A549 (cell line): ENCODE measurements at regions not wholly inside any gene's neighbourhood (a gene's known extent, or its start where the extent isn't known, plus 50 kb on each side); places are given as distances from the start of the nearest gene placed in this dataset.

Source experiments
- ATAC-seq, 2 experiments: fragments of 200-7000 bp in 1 of 2; fragments of >200 bp in 1 of 2; cut with Nextera tagmentation in 1 of 2; cut with Tn5 transposase in 1 of 2; 3 replicates each; pipeline versions ENCODE4 v1.8.0 to v1.9.1; 2018 to 2020; ENCODE audit warnings: mild to moderate bottlenecking in 1 of 2, moderate library complexity in 1 of 2
- CTCF ChIA-PET: fragments of 300-600 bp; sonication (Branson Sonifier 250); formaldehyde crosslinking; extraction: SDS; loops from one replicate; lab custom pipeline; 2021; ENCODE audit warnings: antibody characterized with exemption, inconsistent platforms; lab: Yijun Ruan, JAX
- POLR2A ChIA-PET: fragments of 350-600 bp; formaldehyde crosslinking; extraction: SDS; loops from one replicate; lab custom pipeline; 2021; ENCODE audit warnings: antibody characterized with exemption, inconsistent platforms; lab: Yijun Ruan, JAX
- DNase-seq, 2 experiments: peaks; one replicate each; pipeline versions ENCODE4 v3.0.0 to v3.0.0-alpha.2; 2011 to 2016; ENCODE audit warnings: low read depth in 1 of 2, low spot score in 1 of 2
- FAIRE-seq: peaks from 2 replicates; lab custom pipeline; 2011; peaks lifted over from hg19 to GRCh38; lab: Jason Lieb, UNC
- H3K27ac ChIP-seq, 2 experiments: fragments of >200 bp; sonication (Bioruptor Twin); formaldehyde crosslinking; 3 replicates each; pipeline ENCODE4 v1.5.1; 2016 to 2017
- H3K4me1 ChIP-seq: fragments of >200 bp; sonication (Bioruptor Twin); formaldehyde crosslinking; 3 replicates; pipeline ENCODE4 v1.6.1; 2016
- H3K4me2 ChIP-seq: fragments of >200 bp; sonication (Bioruptor Twin); formaldehyde crosslinking; 3 replicates; pipeline ENCODE4 v1.6.1; 2016
- H3K4me3 ChIP-seq: fragments of >200 bp; sonication (Bioruptor Twin); formaldehyde crosslinking; 3 replicates; pipeline ENCODE4 v1.5.1; 2016
- H3K9me3 ChIP-seq: fragments of >200 bp; sonication (Bioruptor Twin); formaldehyde crosslinking; 3 replicates; pipeline ENCODE4 v1.6.1; 2016
- CHD2 ChIP-seq: fragments of 150-350 bp; IDR thresholded peaks from 2 replicates; pipeline ENCODE4 v1.6.1; 2014; ENCODE audit warnings: low read length; ENCODE audit not compliant: partially characterized antibody
- EHMT2 ChIP-seq: fragments of 200-600 bp; sonication (generic); IDR thresholded peaks from 2 replicates; pipeline ENCODE4 v1.6.1; 2016; ENCODE audit warnings: antibody characterized with exemption, low read depth, mild to moderate bottlenecking, moderate library complexity
- FOSB ChIP-seq: fragments of 250-450 bp; sonication (Bioruptor Pico); IDR thresholded peaks from 2 replicates; pipeline ENCODE4 v1.5.0; 2020; ENCODE audit warnings: mild to moderate bottlenecking, moderate library complexity
- FOSL2 ChIP-seq, 2 experiments: fragments of 450-650 bp in 1 of 2; fragments of >200 bp in 1 of 2; sonication (Bioruptor Twin) in 1 of 2; formaldehyde crosslinking; IDR thresholded peaks; 2 replicates each; pipeline versions ENCODE4 v1.5.0 to v1.6.1; 2016 to 2020; ENCODE audit warnings: mild to moderate bottlenecking in 1 of 2, moderate library complexity in 1 of 2
- FOXS1 ChIP-seq: fragments of 250-450 bp; sonication (Bioruptor Pico); IDR thresholded peaks from 2 replicates; pipeline ENCODE4 v1.5.0; 2020; ENCODE audit warnings: mild to moderate bottlenecking, moderate library complexity
- HMGXB4 ChIP-seq: fragments of 250-450 bp; sonication (Bioruptor Pico); IDR thresholded peaks from 2 replicates; pipeline ENCODE4 v1.5.0; 2021; ENCODE audit warnings: mild to moderate bottlenecking, moderate library complexity, borderline replicate concordance
- HOXB13 ChIP-seq: fragments of 250-450 bp; sonication (Bioruptor Pico); IDR thresholded peaks from 2 replicates; pipeline ENCODE4 v1.5.0; 2020; ENCODE audit warnings: low read depth, mild to moderate bottlenecking, moderate library complexity
- KDM5A ChIP-seq: fragments of 200-600 bp; sonication (generic); IDR thresholded peaks from 2 replicates; pipeline ENCODE4 v1.6.1; 2016; ENCODE audit warnings: antibody characterized with exemption, mild to moderate bottlenecking
- MAFK ChIP-seq: fragments of 450-650 bp; IDR thresholded peaks from 2 replicates; pipeline ENCODE4 v1.6.1; 2014; ENCODE audit not compliant: partially characterized antibody
- NFE2L2 ChIP-seq: fragments of 150-350 bp; conservative IDR thresholded peaks from 2 replicates; pipeline ENCODE4 v1.6.1; 2014; ENCODE audit warnings: low read length
- PHF8 ChIP-seq: fragments of 200-600 bp; sonication (generic); IDR thresholded peaks from 2 replicates; pipeline ENCODE4 v1.6.1; 2016; ENCODE audit warnings: low read depth, mild to moderate bottlenecking, antibody characterized with exemption, moderate library complexity, borderline replicate concordance
- POLR2A ChIP-seq: IDR thresholded peaks from 2 replicates; pipeline ENCODE4 v1.6.1; 2012; ENCODE audit warnings: mild to moderate bottlenecking, low read length
- RAD21 ChIP-seq, 2 experiments: fragments of >200 bp in 1 of 2; sonication (Bioruptor Twin) in 1 of 2; formaldehyde crosslinking in 1 of 2; IDR thresholded peaks in 1 of 2; conservative IDR thresholded peaks in 1 of 2; 2 replicates in 1 of 2; 3 replicates in 1 of 2; pipeline ENCODE4 v1.6.1; 2012 to 2018; ENCODE audit warnings: inconsistent platforms in 1 of 2
- RNF2 ChIP-seq: fragments of 200-600 bp; sonication (generic); IDR thresholded peaks from 2 replicates; pipeline ENCODE4 v1.6.1; 2016; ENCODE audit warnings: low read depth, mild to moderate bottlenecking, antibody characterized with exemption, moderate library complexity, borderline replicate concordance
- TFCP2L1 ChIP-seq: fragments of 250-450 bp; sonication (Bioruptor Pico); IDR thresholded peaks from 2 replicates; pipeline ENCODE4 v1.5.0; 2021; ENCODE audit warnings: mild to moderate bottlenecking
- USF2 ChIP-seq: fragments of 450-650 bp; IDR thresholded peaks from 2 replicates; pipeline ENCODE4 v1.6.1; 2014; ENCODE audit warnings: antibody characterized with exemption
- WGBS: methylation state at CpG from one replicate; pipeline ENCODE4 v1.1.6; 2017; ENCODE audit errors: missing lambda C conversion rate; 5-methylcytosine and 5-hydroxymethylcytosine counted together
- TF ChIP-seq, protein P1 (sequence below): fragments of >200 bp; sonication (Bioruptor Twin); formaldehyde crosslinking; IDR thresholded peaks from 2 replicates; pipeline ENCODE4 v1.6.1; 2016
- TF ChIP-seq, protein P2 (sequence below): fragments of 250-450 bp; sonication (Bioruptor Pico); IDR thresholded peaks from 2 replicates; pipeline ENCODE4 v1.5.0; 2020; ENCODE audit warnings: low read depth, mild to moderate bottlenecking, moderate library complexity

GRCh38 chr13:64266024-64266423 lies 2850.4 kb upstream of the PCDH20 start:
- ATAC-seq, result no peak
- no peak for FAIRE-seq
- Histone ChIP-seq H3K9me3 (no peaks in the 10 kb centered on the region), H3K4me1 (no peaks in the 10 kb centered on the region), H3K4me2 (no peak overlapping the region), H3K27ac (no peak overlapping the region), H3K4me3 (no peak overlapping the region)
- ChIA-PET POLR2A (no interaction called here), CTCF (no interaction called here)
- peak; percentile 85 for TF ChIP-seq MAFK
- TF ChIP-seq RAD21 (conservative IDR thresholded peaks at IDR 0.05 in 1 of 2, IDR thresholded peaks at IDR 0.05 in 1 of 2), result no peak
- no peak for DNase-seq

DNA sequence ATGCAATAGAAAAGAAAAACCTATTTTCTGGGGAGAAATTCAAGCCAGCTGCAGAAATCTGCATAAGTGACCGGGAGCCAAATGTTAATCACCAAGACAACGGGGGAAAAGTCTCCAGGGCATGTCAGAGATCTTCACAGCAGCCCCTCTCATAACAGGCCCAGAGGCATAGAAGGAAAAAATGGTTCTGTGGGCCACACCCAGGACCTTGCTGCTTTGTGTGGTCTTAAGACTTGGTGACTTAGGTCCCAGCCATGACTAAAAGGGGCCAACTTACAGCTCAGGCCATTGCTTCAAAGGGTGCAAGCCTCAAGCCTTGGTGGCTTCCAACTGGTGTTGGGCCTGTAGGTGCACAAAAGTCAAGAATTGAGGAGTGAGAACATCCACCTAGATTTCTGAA lies 2847.6 kb upstream of the PCDH20 start:
- ATAC-seq (no peak), DNase-seq (no peak), FAIRE-seq (no peak)
- Histone ChIP-seq H3K9me3 (no peaks in the 10 kb centered on the region), H3K4me1 (no peaks in the 10 kb centered on the region), H3K27ac (no peak overlapping the region), H3K4me2 (no peak overlapping the region), H3K4me3 (no peak overlapping the region)
- POLR2A ChIA-PET, result no interaction called here
- no peak for TF ChIP-seq HMGXB4 (CRISPR knock-in tag)
- no peak for TF ChIP-seq RNF2
- TF ChIP-seq, protein P1, sequence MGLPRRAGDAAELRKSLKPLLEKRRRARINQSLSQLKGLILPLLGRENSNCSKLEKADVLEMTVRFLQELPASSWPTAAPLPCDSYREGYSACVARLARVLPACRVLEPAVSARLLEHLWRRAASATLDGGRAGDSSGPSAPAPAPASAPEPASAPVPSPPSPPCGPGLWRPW, result no peak
- WGBS, result 10% methylated on average over 2 of the region's 2 CpGs
- CTCF ChIA-PET, result no interaction called here

GRCh38 chr13:64256751-64257150 lies 2841.1 kb upstream of the PCDH20 start:
- WGBS, result 5% methylated on average over 3 of the region's 3 CpGs

DNA sequence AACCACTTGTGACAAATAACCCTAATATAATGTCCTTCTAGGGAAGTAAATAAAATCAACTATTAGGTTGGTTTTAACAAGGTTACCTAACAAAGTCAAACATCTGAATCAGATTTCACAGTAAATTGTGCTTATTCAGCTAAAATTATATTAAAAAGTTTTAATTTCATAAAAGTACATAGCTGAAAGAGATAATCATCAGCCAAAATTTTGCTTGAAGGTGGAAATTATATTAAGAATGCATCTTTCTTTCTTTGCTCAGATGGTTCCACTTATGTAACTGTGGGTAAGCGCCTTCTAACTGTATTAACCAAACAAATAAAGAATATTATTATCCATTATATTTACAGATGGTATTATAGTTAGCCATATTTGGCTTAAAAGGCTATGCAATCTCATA lies 2840.3 kb upstream of the PCDH20 start:
- CTCF ChIA-PET, result no interaction called here
- H3K4me3 ChIP-seq, result no peak overlapping the region
- TF ChIP-seq FOSB (CRISPR knock-in tag) (no peak), MAFK (peak; percentile 77)
- H3K4me1 ChIP-seq, result no peaks in the 10 kb centered on the region
- H3K27ac ChIP-seq, result no peak overlapping the region
- DNase-seq (no peak), ATAC-seq (no peak), FAIRE-seq (no peak)
- no peaks in the 10 kb centered on the region for H3K9me3 ChIP-seq
- 75% methylated on average over 1 of the region's 1 CpG for WGBS
- POLR2A ChIA-PET, result no interaction called here
- H3K4me2 ChIP-seq, result no peak overlapping the region

More at GRCh38 chr13:64256751-64257150, 2841.1 kb upstream of the PCDH20 start:
- no peak for DNase-seq
- FAIRE-seq, result no peak
- no peaks in the 10 kb centered on the region for H3K4me1 ChIP-seq
- CTCF ChIA-PET, result no interaction called here
- H3K4me3 ChIP-seq, result no peak overlapping the region
- TF ChIP-seq EHMT2 (no peak), TFCP2L1 (CRISPR knock-in tag) (no peak), FOSL2 (IDR thresholded peaks at IDR 0.05) (no peak), FOSL2 (CRISPR knock-in tag; IDR thresholded peaks at IDR 0.05) (no peak), POLR2A (no peak), FOXS1 (CRISPR knock-in tag) (no peak), USF2 (no peak), CHD2 (no peak), NFE2L2 (no peak), HOXB13 (CRISPR knock-in tag) (no peak), PHF8 (no peak), KDM5A (no peak)
- TF ChIP-seq, protein P2, sequence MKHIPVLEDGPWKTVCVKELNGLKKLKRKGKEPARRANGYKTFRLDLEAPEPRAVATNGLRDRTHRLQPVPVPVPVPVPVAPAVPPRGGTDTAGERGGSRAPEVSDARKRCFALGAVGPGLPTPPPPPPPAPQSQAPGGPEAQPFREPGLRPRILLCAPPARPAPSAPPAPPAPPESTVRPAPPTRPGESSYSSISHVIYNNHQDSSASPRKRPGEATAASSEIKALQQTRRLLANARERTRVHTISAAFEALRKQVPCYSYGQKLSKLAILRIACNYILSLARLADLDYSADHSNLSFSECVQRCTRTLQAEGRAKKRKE (CRISPR knock-in tag), result no peak
- H3K27ac ChIP-seq, result no peak overlapping the region
- POLR2A ChIA-PET, result no interaction called here
- no peak for ATAC-seq
- no peaks in the 10 kb centered on the region for H3K9me3 ChIP-seq
- H3K4me2 ChIP-seq, result no peak overlapping the region
